Mucosa of descending colon (tissue), 3 donors: ENCODE measurements at regions not wholly inside any gene's neighbourhood (a gene's known extent, or its start where the extent isn't known, plus 50 kb on each side); places are given as distances from the start of the nearest gene placed in this dataset.
"Not testable (repeated sequence)": the region's sequence is repeated elsewhere in the genome, so short reads cannot be mapped to it uniquely, and the experiment has no call there.

Experiments
- ATAC-seq: fragments of 200-7000 bp; cut with Tn5 transposase; one replicate; pipeline ENCODE4 v1.9.1; 2020; ENCODE audit warnings: mild to moderate bottlenecking, moderate library complexity
- DNase-seq, 3 donors: peaks; one replicate each; pipeline ENCODE4 v3.0.0-alpha.2; 2020
- H3K36me3 ChIP-seq: fragments of 200-600 bp; one replicate; pipeline ENCODE4 v1.8.0; 2021; ENCODE audit warnings: low read depth, mild to moderate bottlenecking
- H3K4me1 ChIP-seq: fragments of 200-600 bp; one replicate; pipeline ENCODE4 v1.8.0; 2021; ENCODE audit warnings: low read depth, mild to moderate bottlenecking
- H3K4me3 ChIP-seq: fragments of 200-600 bp; one replicate; pipeline ENCODE4 v1.8.0; 2021; ENCODE audit warnings: mild to moderate bottlenecking
- H3K9me3 ChIP-seq: fragments of 200-600 bp; one replicate; pipeline ENCODE4 v1.8.0; 2021; ENCODE audit warnings: mild to moderate bottlenecking
- intact Hi-C, 2 donors: fragments of 100-400 bp; cut with DNase I in 1 of 2; cut with micrococcal nuclease in 1 of 2; formaldehyde crosslinking; loops; one replicate each; pipeline versions ENCODE4 v1.11.0 to v1.11.1; 2022; cut with DNase I, micrococcal nuclease
- TF ChIP-seq, protein P1 (sequence below): fragments of 200-600 bp; IDR thresholded peaks from one replicate; pipeline ENCODE4 v1.8.0; 2022; ENCODE audit warnings: antibody characterized with exemption, mild to moderate bottlenecking
- donor health status: DM: no; HTN: no; CAD: no; lungs with moderate emphysema.
- donor health status: DM: no; HTN: no; CAD: no.
- donor health status: DM: no; HTN: yes; CAD: no.

DNA sequence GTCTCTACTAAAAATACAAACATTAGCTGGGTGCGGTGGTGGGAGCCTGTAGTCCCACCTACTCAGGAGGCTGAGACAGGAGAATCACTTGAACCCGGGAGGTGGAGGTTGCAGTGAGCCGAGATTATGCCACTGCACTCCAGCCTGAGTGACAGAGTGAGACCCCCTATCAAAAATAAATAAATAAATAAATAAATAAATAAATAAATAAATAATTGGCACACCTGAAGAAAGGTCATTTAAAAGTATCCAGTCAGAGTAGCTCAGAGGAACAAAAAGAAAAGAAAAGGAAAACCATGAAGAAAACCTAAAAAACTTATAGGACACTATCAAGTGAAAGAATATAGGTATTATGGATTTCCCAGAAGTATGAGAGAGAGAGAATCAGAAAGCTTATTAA lies 330.1 kb upstream of the AR start:
- ATAC-seq, H3K4me1 ChIP-seq, intact Hi-C loops: not testable (repeated sequence)

DNA sequence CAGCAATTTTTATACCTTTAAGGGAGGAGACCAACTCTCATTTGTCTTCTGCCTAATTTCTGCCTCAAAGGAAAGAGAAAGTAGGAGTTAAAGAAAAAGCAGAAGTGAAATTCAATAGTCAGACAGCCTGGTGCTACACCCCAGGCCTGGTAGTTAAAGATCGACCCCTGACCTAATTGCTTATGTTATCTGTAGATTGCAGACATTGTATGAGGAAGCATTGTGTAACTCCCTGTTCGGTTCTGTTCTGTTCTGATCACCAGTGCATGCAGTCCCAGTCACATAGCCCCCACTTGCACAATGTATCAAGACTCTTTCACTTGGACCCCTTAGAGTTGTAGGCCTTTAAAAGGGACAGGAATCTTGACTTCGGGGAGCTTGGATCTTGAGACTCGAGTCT lies 335.9 kb upstream of the AR start:
- TF ChIP-seq, protein P1, sequence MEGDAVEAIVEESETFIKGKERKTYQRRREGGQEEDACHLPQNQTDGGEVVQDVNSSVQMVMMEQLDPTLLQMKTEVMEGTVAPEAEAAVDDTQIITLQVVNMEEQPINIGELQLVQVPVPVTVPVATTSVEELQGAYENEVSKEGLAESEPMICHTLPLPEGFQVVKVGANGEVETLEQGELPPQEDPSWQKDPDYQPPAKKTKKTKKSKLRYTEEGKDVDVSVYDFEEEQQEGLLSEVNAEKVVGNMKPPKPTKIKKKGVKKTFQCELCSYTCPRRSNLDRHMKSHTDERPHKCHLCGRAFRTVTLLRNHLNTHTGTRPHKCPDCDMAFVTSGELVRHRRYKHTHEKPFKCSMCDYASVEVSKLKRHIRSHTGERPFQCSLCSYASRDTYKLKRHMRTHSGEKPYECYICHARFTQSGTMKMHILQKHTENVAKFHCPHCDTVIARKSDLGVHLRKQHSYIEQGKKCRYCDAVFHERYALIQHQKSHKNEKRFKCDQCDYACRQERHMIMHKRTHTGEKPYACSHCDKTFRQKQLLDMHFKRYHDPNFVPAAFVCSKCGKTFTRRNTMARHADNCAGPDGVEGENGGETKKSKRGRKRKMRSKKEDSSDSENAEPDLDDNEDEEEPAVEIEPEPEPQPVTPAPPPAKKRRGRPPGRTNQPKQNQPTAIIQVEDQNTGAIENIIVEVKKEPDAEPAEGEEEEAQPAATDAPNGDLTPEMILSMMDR = no peak
- intact Hi-C loops = no loop called here
- H3K36me3 ChIP-seq = no peaks in the 10 kb centered on the region

More for the DNA sequence above, 330.1 kb upstream of the AR start:
- not testable (repeated sequence) for H3K9me3 ChIP-seq, H3K4me3 ChIP-seq, DNase-seq, H3K36me3 ChIP-seq

DNA sequence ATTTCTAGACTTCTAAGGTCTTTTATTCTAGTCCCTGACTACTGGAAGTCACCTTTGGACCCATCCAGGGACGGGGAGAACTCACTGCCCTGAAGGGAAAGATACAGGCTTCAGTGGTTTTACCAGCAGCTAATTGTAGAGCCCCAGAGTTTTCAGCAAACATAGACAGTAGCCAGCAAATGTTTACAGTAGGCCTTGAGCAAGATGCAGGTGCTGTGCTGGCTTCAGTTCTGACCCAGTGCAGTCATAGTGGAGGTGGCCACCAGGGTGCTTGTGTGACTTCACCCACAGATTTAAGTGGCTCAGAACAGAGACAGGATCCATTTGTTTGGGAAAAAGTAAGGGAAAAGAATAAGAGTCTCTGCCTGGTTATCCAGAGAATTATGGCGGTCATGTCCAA lies 384.4 kb upstream of the AR start:
- DNase-seq = no peak
- Histone ChIP-seq H3K4me1 (no peaks in the 10 kb centered on the region), H3K4me3 (no peak overlapping the region), H3K9me3 (no peaks in the 10 kb centered on the region), H3K36me3 (no peaks in the 10 kb centered on the region)
- ATAC-seq = no peak
- TF ChIP-seq, protein P1 = no peak
- intact Hi-C loops = no loop called here

More for the DNA sequence above, 335.9 kb upstream of the AR start:
- DNase-seq (no peak), ATAC-seq (no peak)
- Histone ChIP-seq H3K4me1 (no peaks in the 10 kb centered on the region), H3K4me3 (no peak overlapping the region), H3K9me3 (no peaks in the 10 kb centered on the region)

DNA sequence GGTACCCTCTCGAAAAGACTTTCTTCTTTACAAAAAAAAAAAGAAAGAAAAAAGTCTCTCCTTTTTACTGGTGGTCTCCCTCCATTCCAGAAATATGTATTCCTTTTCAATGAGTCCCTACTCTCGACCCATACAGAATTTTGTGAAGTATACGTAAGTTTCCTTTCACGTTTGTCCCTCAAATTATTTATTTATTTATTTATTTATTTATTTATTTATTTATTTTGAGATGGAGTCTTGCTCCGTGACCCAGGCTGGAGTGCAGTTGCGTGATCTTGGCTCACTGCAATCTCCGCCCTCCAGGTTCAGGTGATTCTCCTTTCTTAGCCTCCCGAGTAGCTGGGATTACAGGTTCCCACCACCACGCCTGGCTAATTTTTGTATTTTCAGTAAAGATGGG lies 429.2 kb upstream of the AR start:
- ATAC-seq (no peak), DNase-seq (no peak)
- TF ChIP-seq, protein P1 = no peak
- H3K4me1 ChIP-seq = no peaks in the 10 kb centered on the region
- H3K9me3 ChIP-seq = no peaks in the 10 kb centered on the region
- intact Hi-C loops = no loop called here
- H3K36me3 ChIP-seq = no peaks in the 10 kb centered on the region
- no peak overlapping the region for H3K4me3 ChIP-seq

DNA sequence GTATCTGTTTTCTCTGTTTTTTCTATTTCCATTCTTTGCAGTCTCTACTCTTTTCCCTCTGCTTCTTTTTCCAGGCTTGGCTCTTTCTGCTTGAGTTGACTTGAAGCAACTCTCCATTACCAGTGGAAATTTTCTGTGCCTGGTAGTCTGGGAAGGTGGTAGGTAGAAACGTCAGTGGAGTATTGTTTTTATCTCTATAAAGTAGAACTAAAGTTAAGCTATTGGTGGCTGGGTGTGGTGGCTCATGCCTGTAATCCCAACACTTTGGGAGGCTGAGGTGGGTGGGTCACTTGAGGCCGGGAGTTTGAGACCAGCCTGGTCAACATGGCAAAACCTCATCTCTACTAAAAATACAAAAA lies 438.1 kb upstream of the AR start:
- intact Hi-C loops = no loop called here
- no peaks in the 10 kb centered on the region for H3K9me3 ChIP-seq
- DNase-seq (no peak), ATAC-seq (no peak)
- no peaks in the 10 kb centered on the region for H3K36me3 ChIP-seq
- H3K4me3 ChIP-seq = no peak overlapping the region
- H3K4me1 ChIP-seq = no peaks in the 10 kb centered on the region
- TF ChIP-seq, protein P1 = no peak

- intact Hi-C loops = no loop called here
- DNase-seq (no peak), ATAC-seq (no peak)
- Histone ChIP-seq H3K9me3 (no peaks in the 10 kb centered on the region), H3K4me3 (no peak overlapping the region), H3K36me3 (no peaks in the 10 kb centered on the region), H3K4me1 (no peaks in the 10 kb centered on the region)
- TF ChIP-seq, protein P1 = no peak
These were observed 438.7 kb upstream of the AR start for GRCh38 chrX:67104982-67105757.
